Pancreas (tissue), 10 donors: ENCODE measurements at regions not wholly inside any gene's neighbourhood (a gene's known extent, or its start where the extent isn't known, plus 50 kb on each side); places are given as distances from the start of the nearest gene placed in this dataset.

ENCODE experiments used
- ATAC-seq, 4 donors: fragments of 200-7000 bp; cut with Tn5 transposase; one replicate each; pipeline versions ENCODE4 v1.8.0 to v1.9.1; 2020; ENCODE audit warnings: mild to moderate bottlenecking in 4 of 4, moderate library complexity in 4 of 4
- DNase-seq, 6 donors: peaks; one replicate each; pipeline ENCODE4 v3.0.0-alpha.2; 2020
- FAIRE-seq: peaks from 2 replicates; lab custom pipeline; 2012; peaks lifted over from hg19 to GRCh38; lab: Jason Lieb, UNC
- H3K27ac ChIP-seq, 4 donors: fragments of 200-600 bp; sonication (generic); 1 replicate in 3 of 4; 2 replicates in 1 of 4; pipeline versions ENCODE4 v1.5.0 to v1.8.0; 2020
- H3K27me3 ChIP-seq, 4 donors: fragments of 200-600 bp; one replicate each; pipeline ENCODE4 v1.8.0; 2021
- H3K36me3 ChIP-seq, 3 donors: fragments of 200-600 bp; sonication (generic) in 1 of 3; one replicate each; pipeline versions ENCODE4 v1.5.0 to v1.8.0; 2020 to 2021
- H3K4me1 ChIP-seq, 3 donors: fragments of 200-600 bp; one replicate each; pipeline ENCODE4 v1.8.0; 2021
- H3K4me3 ChIP-seq, 4 donors: fragments of 200-600 bp; sonication (generic) in 2 of 4; one replicate each; pipeline versions ENCODE4 v1.5.0 to v1.8.0; 2020 to 2021
- H3K9me3 ChIP-seq, 4 donors: fragments of 200-600 bp; one replicate each; pipeline ENCODE4 v1.8.0; 2021
- WGBS, 2 donors: extraction: QIAGEN DNeasy Blood & Tissue Kit; methylation state at CpG; one replicate each; pipeline ENCODE4 v1.1.7; 2013; 5-methylcytosine and 5-hydroxymethylcytosine counted together
- intact Hi-C, 3 donors: fragments of 100-400 bp; cut with DNase I; formaldehyde crosslinking; loops; one replicate each; pipeline versions ENCODE4 v1.11.1 to v1.14.2; 2022
- TF ChIP-seq, protein P1 (sequence below), 4 donors: fragments of 200-600 bp; sonication (generic) in 3 of 4; IDR thresholded peaks; one replicate each; pipeline versions ENCODE4 v1.5.0 to v1.8.0; 2021; ENCODE audit warnings: antibody characterized with exemption in 4 of 4
- donor health status: healthy with polysubstance abuse.
- donor health status: DM: no; HTN: no; CAD: no; lungs with moderate emphysema.
- donor health status: DM: no; HTN: no; CAD: no.
- donor health status: control.
- donor health status: control.
- donor health status: Bipolar disorder and iron deficiency.
- donor health status: DM: yes; HTN: yes; CAD: no.
- donor health status: DM: no; HTN: no; CAD: no.
- donor health status: DM: no; HTN: no; CAD: no.
- donor health status: DM: yes; HTN: yes; CAD: no.

DNA sequence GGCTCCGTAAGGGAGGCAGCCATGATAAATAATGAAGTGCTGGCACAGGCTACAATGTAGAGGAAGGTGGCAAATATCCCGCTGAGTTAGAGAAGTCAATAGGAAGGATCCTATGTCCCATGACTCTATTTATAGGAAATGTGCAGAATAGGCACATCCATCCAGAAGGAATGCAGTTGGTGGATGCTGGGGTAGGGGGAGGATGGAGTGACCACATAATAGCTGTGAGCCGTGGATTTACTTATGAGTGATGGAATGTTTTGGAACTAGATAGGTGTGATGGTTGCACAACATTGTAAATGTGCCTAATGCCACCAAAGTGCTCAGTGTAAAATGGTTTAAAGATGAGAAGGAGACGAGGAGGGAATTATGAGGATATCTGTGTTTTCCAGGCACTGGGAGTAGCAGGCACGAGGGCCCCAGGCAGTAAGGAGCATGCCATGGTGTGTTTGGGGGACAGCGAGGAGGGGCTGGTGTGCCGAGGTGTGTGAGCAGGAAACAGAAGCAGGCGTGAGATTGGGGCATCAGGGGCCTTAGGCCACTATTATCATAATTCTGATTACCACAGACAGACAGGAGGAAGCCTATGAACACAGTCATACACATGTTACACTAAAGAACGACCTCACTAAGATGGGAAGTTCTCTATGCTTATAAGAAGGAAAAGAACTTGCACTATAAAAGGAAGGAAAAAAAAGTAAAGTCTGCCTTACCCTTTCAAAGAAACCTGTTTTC lies 837.3 kb upstream of the TMEM132C start:
- no peak for DNase-seq
- Histone ChIP-seq H3K27me3 (peaks cover 0 to 3% (median 0%) of the 10 kb centered on the region in 4 donors), H3K4me3 (no peak overlapping the region), H3K27ac (no peak overlapping the region), H3K4me1 (no peaks in the 10 kb centered on the region), H3K9me3 (no peaks in the 10 kb centered on the region), H3K36me3 (no peaks in the 10 kb centered on the region)
- FAIRE-seq, result no peak
- TF ChIP-seq, protein P1, sequence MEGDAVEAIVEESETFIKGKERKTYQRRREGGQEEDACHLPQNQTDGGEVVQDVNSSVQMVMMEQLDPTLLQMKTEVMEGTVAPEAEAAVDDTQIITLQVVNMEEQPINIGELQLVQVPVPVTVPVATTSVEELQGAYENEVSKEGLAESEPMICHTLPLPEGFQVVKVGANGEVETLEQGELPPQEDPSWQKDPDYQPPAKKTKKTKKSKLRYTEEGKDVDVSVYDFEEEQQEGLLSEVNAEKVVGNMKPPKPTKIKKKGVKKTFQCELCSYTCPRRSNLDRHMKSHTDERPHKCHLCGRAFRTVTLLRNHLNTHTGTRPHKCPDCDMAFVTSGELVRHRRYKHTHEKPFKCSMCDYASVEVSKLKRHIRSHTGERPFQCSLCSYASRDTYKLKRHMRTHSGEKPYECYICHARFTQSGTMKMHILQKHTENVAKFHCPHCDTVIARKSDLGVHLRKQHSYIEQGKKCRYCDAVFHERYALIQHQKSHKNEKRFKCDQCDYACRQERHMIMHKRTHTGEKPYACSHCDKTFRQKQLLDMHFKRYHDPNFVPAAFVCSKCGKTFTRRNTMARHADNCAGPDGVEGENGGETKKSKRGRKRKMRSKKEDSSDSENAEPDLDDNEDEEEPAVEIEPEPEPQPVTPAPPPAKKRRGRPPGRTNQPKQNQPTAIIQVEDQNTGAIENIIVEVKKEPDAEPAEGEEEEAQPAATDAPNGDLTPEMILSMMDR (IDR thresholded peaks at IDR 0.05), result no peak
- no peak for ATAC-seq
- intact Hi-C loops, result no loop called here
- WGBS, 2 donors, result 56 to 63% methylated on average over 9 of the region's 9 CpGs

DNA sequence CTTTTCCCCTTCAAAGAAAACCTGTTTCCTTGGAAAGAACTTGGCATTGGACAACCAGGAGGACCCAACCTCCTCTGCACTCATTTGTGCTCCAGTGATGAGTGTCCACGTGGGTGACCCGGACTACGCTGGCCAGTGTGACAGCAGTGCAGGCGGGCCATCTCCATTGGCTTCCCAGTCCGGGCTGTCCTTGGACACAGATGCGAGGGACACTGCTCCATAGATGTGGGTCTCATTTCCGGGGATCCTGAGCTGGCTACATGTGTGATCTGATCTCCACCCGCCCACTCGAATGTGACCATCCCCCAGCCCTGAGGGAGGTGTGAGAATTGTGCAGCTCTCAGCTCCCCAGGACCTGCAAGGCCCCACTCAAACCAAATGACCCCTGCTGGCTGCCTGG lies 836.6 kb upstream of the TMEM132C start:
- no peak for DNase-seq
- FAIRE-seq, result no peak
- intact Hi-C loops, result no loop called here
- 59 to 62% methylated on average over 9 of the region's 9 CpGs for WGBS, 2 donors
- Histone ChIP-seq H3K27me3 (peaks cover 0 to 8% (median 0%) of the 10 kb centered on the region in 4 donors), H3K27ac (no peak overlapping the region), H3K4me1 (no peaks in the 10 kb centered on the region), H3K9me3 (no peaks in the 10 kb centered on the region), H3K4me3 (no peak overlapping the region), H3K36me3 (no peaks in the 10 kb centered on the region)
- ATAC-seq, result no peak
- TF ChIP-seq, protein P1 (IDR thresholded peaks at IDR 0.05), result no peak

DNA sequence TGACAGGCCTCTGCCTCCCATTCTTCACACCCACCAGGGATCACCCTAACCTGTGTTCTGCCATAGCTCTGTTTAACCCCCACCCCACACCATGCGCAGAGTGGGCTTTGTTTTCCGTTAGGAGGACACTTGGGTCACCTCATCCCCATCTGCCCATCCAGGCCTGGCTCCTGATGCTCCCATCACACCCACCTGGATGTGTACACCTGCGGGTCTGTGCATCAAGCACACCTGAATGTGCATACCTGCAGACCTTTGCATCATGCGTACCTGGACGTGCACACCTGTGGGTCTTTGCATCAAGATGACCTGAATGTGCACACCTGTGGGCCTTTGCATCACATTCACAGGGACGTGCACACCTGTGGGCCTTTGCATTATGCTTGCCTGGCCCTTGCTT lies 835.8 kb upstream of the TMEM132C start:
- H3K27me3 ChIP-seq, result peaks cover 0 to 8% (median 0%) of the 10 kb centered on the region in 4 donors
- H3K4me3 ChIP-seq, result no peak overlapping the region
- ATAC-seq (no peak), DNase-seq (no peak), FAIRE-seq (no peak)
- H3K9me3 ChIP-seq, result no peaks in the 10 kb centered on the region
- WGBS, 2 donors, result 63 to 80% methylated on average over 6 of the region's 6 CpGs
- no peaks in the 10 kb centered on the region for H3K36me3 ChIP-seq
- TF ChIP-seq, protein P1 (IDR thresholded peaks at IDR 0.05), result no peak
- no peaks in the 10 kb centered on the region for H3K4me1 ChIP-seq
- intact Hi-C loops, result no loop called here
- no peak overlapping the region for H3K27ac ChIP-seq

DNA sequence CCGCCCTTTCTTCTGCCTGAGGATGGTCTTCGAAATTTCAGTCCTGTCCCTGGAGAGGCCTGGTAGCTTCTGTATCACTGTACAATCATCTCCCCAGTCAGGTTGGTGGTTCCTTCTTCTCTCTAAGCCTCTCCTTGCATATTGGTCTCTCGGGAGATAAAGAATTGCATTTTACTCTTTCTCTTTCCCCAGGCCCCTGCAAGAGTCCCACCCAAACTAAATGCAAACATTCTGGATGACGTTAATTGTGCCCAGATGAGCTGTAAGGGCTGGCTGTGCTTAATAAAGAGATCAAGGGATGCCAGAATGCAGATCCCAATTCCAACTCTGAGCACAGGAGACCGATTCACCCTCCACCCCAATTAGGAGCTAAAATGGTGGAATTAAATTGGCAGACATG lies 835.4 kb upstream of the TMEM132C start:
- FAIRE-seq (no peak), DNase-seq (no peak), ATAC-seq (no peak)
- intact Hi-C loops, result no loop called here
- Histone ChIP-seq H3K4me1 (no peaks in the 10 kb centered on the region), H3K27me3 (peaks cover 0 to 8% (median 0%) of the 10 kb centered on the region in 4 donors), H3K36me3 (no peaks in the 10 kb centered on the region), H3K27ac (no peak overlapping the region), H3K9me3 (no peaks in the 10 kb centered on the region), H3K4me3 (no peak overlapping the region)
- WGBS, 2 donors, result 41 to 47% methylated on average over 5 of the region's 5 CpGs
- TF ChIP-seq, protein P1 (IDR thresholded peaks at IDR 0.05), result no peak

DNA sequence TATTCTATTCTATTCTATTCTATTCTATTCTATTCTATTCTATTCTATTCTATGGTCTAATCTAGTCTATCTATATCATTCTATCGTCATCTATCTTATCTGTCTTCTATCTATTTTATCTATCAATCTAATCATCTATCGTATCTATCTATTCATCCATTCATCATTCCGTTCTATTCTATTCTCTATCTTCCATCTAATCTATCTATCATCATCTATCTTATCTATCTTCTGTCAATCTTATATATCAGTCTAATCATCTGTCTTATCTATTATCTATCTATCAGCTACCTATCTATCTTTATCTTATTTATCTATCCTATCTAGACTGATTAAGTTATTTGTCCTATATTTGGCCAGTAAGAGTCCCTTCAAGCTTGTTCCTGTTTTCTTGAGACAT lies 831.5 kb upstream of the TMEM132C start:
- Histone ChIP-seq H3K4me3 (no peak overlapping the region), H3K27ac (no peak overlapping the region), H3K27me3 (peaks cover 0 to 8% (median 0%) of the 10 kb centered on the region in 4 donors), H3K36me3 (no peaks in the 10 kb centered on the region), H3K9me3 (no peaks in the 10 kb centered on the region), H3K4me1 (no peaks in the 10 kb centered on the region)
- no peak for FAIRE-seq
- TF ChIP-seq, protein P1 (IDR thresholded peaks at IDR 0.05), result no peak
- 60 to 75% methylated on average over 3 of the region's 3 CpGs for WGBS, 2 donors
- DNase-seq, result no peak
- no peak for ATAC-seq
- intact Hi-C loops, result no loop called here
